ENCODE measurements at regions not wholly inside any gene's neighbourhood (a gene's known extent, or its start where the extent isn't known, plus 50 kb on each side); places are given as distances from the start of the nearest gene placed in this dataset.

GRCh38 chr14:36245223-36245622 lies 68.7 kb upstream of the PTCSC3 start:
- no peak for DNase-seq

- no peak for DNase-seq
These were observed 66.7 kb upstream of the PTCSC3 start for GRCh38 chr14:36243183-36243582.

GRCh38 chr14:36241183-36241582 lies 64.7 kb upstream of the PTCSC3 start:
- DNase-seq, result peak; percentile 18

GRCh38 chr14:36238666-36239363 lies 62.3 kb upstream of the PTCSC3 start:
- no peak for DNase-seq

- DNase-seq, result no peak
These were observed 56.7 kb upstream of the PTCSC3 start for GRCh38 chr14:36233217-36233616.

GRCh38 chr14:36229262-36229661 lies 52.7 kb upstream of the PTCSC3 start:
- DNase-seq, result no peak

- DNase-seq, result no peak
These were observed 51.3 kb upstream of the PTCSC3 start for GRCh38 chr14:36227802-36228201.

GRCh38 chr14:36227344-36227743 lies 50.8 kb upstream of the PTCSC3 start:
- no peak for DNase-seq
